GM23338 (cell line): ENCODE measurements at regions not wholly inside any gene's neighbourhood (a gene's known extent, or its start where the extent isn't known, plus 50 kb on each side); places are given as distances from the start of the nearest gene placed in this dataset.

ENCODE experiments used
- ATAC-seq: fragments of 200-7000 bp; cut with Tn5 transposase; 3 replicates; pipeline ENCODE4 v1.9.1; 2020
- DNase-seq: peaks from one replicate; pipeline ENCODE4 v3.0.0-alpha.2; 2015; ENCODE audit warnings: low spot score
- H2AFZ ChIP-seq: fragments of 200-600 bp; sonication (generic); 2 replicates; pipeline ENCODE4 v1.8.0; 2016; ENCODE audit warnings: antibody characterized with exemption, mild to moderate bottlenecking, moderate library complexity
- H3F3A ChIP-seq: fragments of 200-600 bp; sonication (generic); replicated peaks from 2 replicates; pipeline ENCODE4 v1.8.0; 2017; ENCODE audit warnings: antibody characterized with exemption, mixed run types, low read depth
- H3K27ac ChIP-seq: fragments of 200-600 bp; sonication (generic); 2 replicates; pipeline ENCODE4 v1.6.1; 2016; ENCODE audit warnings: low read depth
- H3K27me3 ChIP-seq: fragments of 200-600 bp; sonication (generic); 2 replicates; pipeline ENCODE4 v1.8.0; 2016; ENCODE audit warnings: mild to moderate bottlenecking, mixed run types, moderate library complexity; ENCODE audit not compliant: insufficient read depth
- H3K36me3 ChIP-seq: fragments of 200-600 bp; sonication (generic); 2 replicates; pipeline ENCODE4 v1.8.0; 2016; ENCODE audit warnings: mild to moderate bottlenecking; ENCODE audit not compliant: insufficient read depth
- H3K4me1 ChIP-seq: fragments of 200-600 bp; sonication (generic); 2 replicates; pipeline ENCODE4 v1.8.0; 2016; ENCODE audit warnings: mild to moderate bottlenecking, moderate library complexity; ENCODE audit not compliant: insufficient read depth
- H3K4me2 ChIP-seq: fragments of 200-600 bp; sonication (generic); 2 replicates; pipeline ENCODE4 v1.7.1; 2017; ENCODE audit warnings: mixed run types
- H3K4me3 ChIP-seq: fragments of 200-600 bp; sonication (generic); 2 replicates; pipeline ENCODE4 v1.6.1; 2016; ENCODE audit warnings: mixed run types
- H3K79me2 ChIP-seq: fragments of 200-600 bp; sonication (generic); replicated peaks from 2 replicates; pipeline ENCODE4 v1.8.0; 2017; ENCODE audit warnings: mild to moderate bottlenecking; ENCODE audit not compliant: insufficient read depth
- H3K9me2 ChIP-seq: fragments of 200-600 bp; sonication (generic); 2 replicates; pipeline ENCODE4 v1.8.0; 2017; ENCODE audit not compliant: insufficient read depth
- H4K20me1 ChIP-seq: fragments of 200-600 bp; sonication (generic); replicated peaks from 2 replicates; pipeline ENCODE4 v1.8.0; 2017; ENCODE audit warnings: mild to moderate bottlenecking; ENCODE audit not compliant: insufficient read depth
- H3K27ac Mint-ChIP-seq: 2 replicates; pipeline ENCODE4 v1.8.0; 2020; ENCODE audit warnings: inconsistent platforms, mild to moderate bottlenecking, moderate library complexity, mixed read lengths
- H3K27me3 Mint-ChIP-seq: 3 replicates; pipeline ENCODE4 v1.8.0; 2022; ENCODE audit warnings: low read depth, mild to moderate bottlenecking, moderate library complexity, mixed read lengths, inconsistent platforms; ENCODE audit not compliant: insufficient read depth, poor library complexity
- H3K36me3 Mint-ChIP-seq: 3 replicates; pipeline ENCODE4 v1.8.0; 2021; ENCODE audit warnings: low read depth, mild to moderate bottlenecking, inconsistent platforms, moderate library complexity, mixed read lengths
- H3K4me1 Mint-ChIP-seq: 3 replicates; pipeline ENCODE4 v1.8.0; 2020; ENCODE audit warnings: mild to moderate bottlenecking, inconsistent platforms, mixed read lengths
- H3K4me3 Mint-ChIP-seq: 3 replicates; pipeline ENCODE4 v1.8.0; 2021; ENCODE audit warnings: moderate library complexity, mild to moderate bottlenecking, inconsistent platforms, mixed read lengths
- H3K9me3 Mint-ChIP-seq: 3 replicates; pipeline ENCODE4 v1.8.0; 2020; ENCODE audit warnings: moderate library complexity, mild to moderate bottlenecking, inconsistent platforms, mixed read lengths
- CREB1 ChIP-seq: fragments of 250-450 bp; sonication (Bioruptor Pico); IDR thresholded peaks from 2 replicates; pipeline ENCODE4 v1.5.0; 2020; ENCODE audit warnings: low read depth, mild to moderate bottlenecking, moderate library complexity
- NANOG ChIP-seq: IDR thresholded peaks from 2 replicates; pipeline ENCODE4 v1.6.1; 2016; ENCODE audit warnings: antibody characterized with exemption, borderline replicate concordance
- POLR2AphosphoS5 ChIP-seq: IDR thresholded peaks from 2 replicates; pipeline ENCODE4 v1.6.1; 2016; ENCODE audit warnings: antibody characterized with exemption, low read depth
- STAT1 ChIP-seq: IDR thresholded peaks from one replicate; pipeline ENCODE4 v1.6.1; 2016; ENCODE audit warnings: antibody characterized with exemption; ENCODE audit not compliant: unreplicated experiment
- ZNF114 ChIP-seq: fragments of 250-450 bp; sonication (Bioruptor Pico); IDR thresholded peaks from 2 replicates; pipeline ENCODE4 v1.5.0; 2020; ENCODE audit warnings: mild to moderate bottlenecking, moderate library complexity
- ZNF331 ChIP-seq: fragments of 250-450 bp; sonication (Bioruptor Pico); IDR thresholded peaks from 2 replicates; pipeline ENCODE4 v1.5.0; 2020; ENCODE audit warnings: low read depth, mild to moderate bottlenecking, moderate library complexity
- TF ChIP-seq, protein P1 (sequence below), 2 experiments: fragments of 200-600 bp in 1 of 2; sonication (generic) in 1 of 2; conservative IDR thresholded peaks; 2 replicates each; pipeline versions ENCODE4 v1.5.1 to v1.6.1; 2016 to 2017; ENCODE audit warnings: antibody characterized with exemption in 2 of 2, low read depth in 2 of 2, mild to moderate bottlenecking in 2 of 2, moderate library complexity in 1 of 2
- TF ChIP-seq, protein P2 (sequence below): IDR thresholded peaks from 2 replicates; pipeline ENCODE4 v1.6.1; 2016; ENCODE audit warnings: antibody characterized with exemption
- TF ChIP-seq, protein P3 (sequence below): IDR thresholded peaks from one replicate; pipeline ENCODE4 v1.6.1; 2018; ENCODE audit warnings: antibody characterized with exemption; ENCODE audit not compliant: unreplicated experiment

DNA sequence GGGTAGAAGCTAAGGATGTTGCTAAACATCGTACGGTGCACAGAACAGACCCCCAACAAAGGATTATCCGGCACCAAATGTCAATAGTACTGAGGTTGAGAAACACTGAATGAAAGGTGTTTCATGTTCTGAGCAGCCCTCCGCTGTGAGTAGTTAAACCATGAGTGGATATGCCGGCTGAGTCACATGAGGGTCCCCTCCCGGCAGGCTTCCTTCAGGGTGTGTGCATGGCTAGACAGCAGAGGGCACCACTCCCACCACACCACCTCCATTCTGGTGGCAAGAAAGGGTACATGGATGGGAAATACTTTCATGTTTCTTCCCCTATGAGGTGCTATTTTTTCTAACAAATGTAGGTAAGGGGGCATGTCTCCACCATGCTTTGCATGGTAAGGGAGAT lies 128.3 kb upstream of the SEMA6D start:
- H3K79me2 ChIP-seq, result no peaks in the 10 kb centered on the region
- TF ChIP-seq ZNF331 (CRISPR knock-in tag), result no peak
- TF ChIP-seq, protein P1, sequence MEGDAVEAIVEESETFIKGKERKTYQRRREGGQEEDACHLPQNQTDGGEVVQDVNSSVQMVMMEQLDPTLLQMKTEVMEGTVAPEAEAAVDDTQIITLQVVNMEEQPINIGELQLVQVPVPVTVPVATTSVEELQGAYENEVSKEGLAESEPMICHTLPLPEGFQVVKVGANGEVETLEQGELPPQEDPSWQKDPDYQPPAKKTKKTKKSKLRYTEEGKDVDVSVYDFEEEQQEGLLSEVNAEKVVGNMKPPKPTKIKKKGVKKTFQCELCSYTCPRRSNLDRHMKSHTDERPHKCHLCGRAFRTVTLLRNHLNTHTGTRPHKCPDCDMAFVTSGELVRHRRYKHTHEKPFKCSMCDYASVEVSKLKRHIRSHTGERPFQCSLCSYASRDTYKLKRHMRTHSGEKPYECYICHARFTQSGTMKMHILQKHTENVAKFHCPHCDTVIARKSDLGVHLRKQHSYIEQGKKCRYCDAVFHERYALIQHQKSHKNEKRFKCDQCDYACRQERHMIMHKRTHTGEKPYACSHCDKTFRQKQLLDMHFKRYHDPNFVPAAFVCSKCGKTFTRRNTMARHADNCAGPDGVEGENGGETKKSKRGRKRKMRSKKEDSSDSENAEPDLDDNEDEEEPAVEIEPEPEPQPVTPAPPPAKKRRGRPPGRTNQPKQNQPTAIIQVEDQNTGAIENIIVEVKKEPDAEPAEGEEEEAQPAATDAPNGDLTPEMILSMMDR (conservative IDR thresholded peaks at IDR 0.05; ENCODE audit: low read depth in 2 of 2), result peak; percentile 29 to 62
- no peak overlapping the region for H3K4me3 ChIP-seq
- peak; percentile 17 for DNase-seq
- Mint-ChIP-seq H3K4me3 (no peak overlapping the region), H3K4me1 (peaks cover 4% of the 10 kb centered on the region), H3K27ac (no peak overlapping the region), H3K9me3 (no peaks in the 10 kb centered on the region), H3K36me3 (no peaks in the 10 kb centered on the region), H3K27me3 (peaks cover under 1% of the 10 kb centered on the region)
- no peak overlapping the region for H3K27ac ChIP-seq
- peaks cover 8% of the 10 kb centered on the region for H3K4me1 ChIP-seq
- H3K36me3 ChIP-seq, result no peaks in the 10 kb centered on the region
- no peaks in the 10 kb centered on the region for H4K20me1 ChIP-seq
- H3F3A ChIP-seq, result no peaks in the 10 kb centered on the region
- H3K27me3 ChIP-seq, result no peaks in the 10 kb centered on the region
- no peak overlapping the region for H3K4me2 ChIP-seq
- no peak; the same call in 1 of the 3 replicates for ATAC-seq
- H2AFZ ChIP-seq, result no peak overlapping the region
- peaks cover 14% of the 10 kb centered on the region; the same call in 1 of the 2 replicates for H3K9me2 ChIP-seq

DNA sequence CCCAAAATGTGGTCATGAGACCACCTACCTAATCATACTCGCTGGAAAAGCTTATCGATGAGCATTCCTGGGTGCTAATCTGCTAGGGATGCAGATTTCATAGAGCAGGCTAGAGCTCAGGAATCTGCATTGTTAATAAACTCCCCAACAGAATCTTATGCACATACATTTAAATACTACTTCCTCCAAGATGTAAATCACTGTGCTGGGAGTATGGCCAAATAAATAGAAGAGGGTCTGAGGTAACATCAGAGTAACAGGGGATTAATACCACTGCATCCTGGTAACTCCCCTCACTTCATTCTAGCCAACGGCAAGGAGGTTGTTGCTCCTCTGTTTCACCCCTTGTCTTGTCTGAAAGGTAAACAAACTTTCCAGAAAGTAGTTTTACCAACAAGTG lies 118.3 kb upstream of the SEMA6D start:
- Histone ChIP-seq H3K4me1 (peaks cover 30% of the 10 kb centered on the region), H3F3A (no peaks in the 10 kb centered on the region), H2AFZ (no peak overlapping the region), H3K27ac (peak overlapping the region; percentile 73), H3K27me3 (no peaks in the 10 kb centered on the region), H4K20me1 (no peaks in the 10 kb centered on the region), H3K4me3 (no peak overlapping the region), H3K4me2 (peak overlapping the region; percentile 4), H3K9me2 (0 out of 2 replicates have a peak, but pooled peaks cover 7% of the 10 kb centered on the region), H3K36me3 (no peaks in the 10 kb centered on the region), H3K79me2 (no peaks in the 10 kb centered on the region)
- Mint-ChIP-seq H3K4me1 (peaks cover 28% of the 10 kb centered on the region), H3K9me3 (peaks cover 6% of the 10 kb centered on the region), H3K27me3 (peaks cover 3% of the 10 kb centered on the region), H3K36me3 (peaks cover 4% of the 10 kb centered on the region; the same call in 1 of the 3 replicates), H3K27ac (peak overlapping the region; percentile 89), H3K4me3 (no peak overlapping the region)
- DNase-seq (peak; percentile 15), ATAC-seq (no peak)
- TF ChIP-seq, protein P2, sequence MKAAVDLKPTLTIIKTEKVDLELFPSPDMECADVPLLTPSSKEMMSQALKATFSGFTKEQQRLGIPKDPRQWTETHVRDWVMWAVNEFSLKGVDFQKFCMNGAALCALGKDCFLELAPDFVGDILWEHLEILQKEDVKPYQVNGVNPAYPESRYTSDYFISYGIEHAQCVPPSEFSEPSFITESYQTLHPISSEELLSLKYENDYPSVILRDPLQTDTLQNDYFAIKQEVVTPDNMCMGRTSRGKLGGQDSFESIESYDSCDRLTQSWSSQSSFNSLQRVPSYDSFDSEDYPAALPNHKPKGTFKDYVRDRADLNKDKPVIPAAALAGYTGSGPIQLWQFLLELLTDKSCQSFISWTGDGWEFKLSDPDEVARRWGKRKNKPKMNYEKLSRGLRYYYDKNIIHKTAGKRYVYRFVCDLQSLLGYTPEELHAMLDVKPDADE, result no peak
- no peak for TF ChIP-seq STAT1
- TF ChIP-seq, protein P1 (conservative IDR thresholded peaks at IDR 0.05; ENCODE audit: low read depth in 2 of 2), result no peak
- TF ChIP-seq POLR2AphosphoS5, result no peak
- no peak for TF ChIP-seq NANOG
- TF ChIP-seq, protein P3, sequence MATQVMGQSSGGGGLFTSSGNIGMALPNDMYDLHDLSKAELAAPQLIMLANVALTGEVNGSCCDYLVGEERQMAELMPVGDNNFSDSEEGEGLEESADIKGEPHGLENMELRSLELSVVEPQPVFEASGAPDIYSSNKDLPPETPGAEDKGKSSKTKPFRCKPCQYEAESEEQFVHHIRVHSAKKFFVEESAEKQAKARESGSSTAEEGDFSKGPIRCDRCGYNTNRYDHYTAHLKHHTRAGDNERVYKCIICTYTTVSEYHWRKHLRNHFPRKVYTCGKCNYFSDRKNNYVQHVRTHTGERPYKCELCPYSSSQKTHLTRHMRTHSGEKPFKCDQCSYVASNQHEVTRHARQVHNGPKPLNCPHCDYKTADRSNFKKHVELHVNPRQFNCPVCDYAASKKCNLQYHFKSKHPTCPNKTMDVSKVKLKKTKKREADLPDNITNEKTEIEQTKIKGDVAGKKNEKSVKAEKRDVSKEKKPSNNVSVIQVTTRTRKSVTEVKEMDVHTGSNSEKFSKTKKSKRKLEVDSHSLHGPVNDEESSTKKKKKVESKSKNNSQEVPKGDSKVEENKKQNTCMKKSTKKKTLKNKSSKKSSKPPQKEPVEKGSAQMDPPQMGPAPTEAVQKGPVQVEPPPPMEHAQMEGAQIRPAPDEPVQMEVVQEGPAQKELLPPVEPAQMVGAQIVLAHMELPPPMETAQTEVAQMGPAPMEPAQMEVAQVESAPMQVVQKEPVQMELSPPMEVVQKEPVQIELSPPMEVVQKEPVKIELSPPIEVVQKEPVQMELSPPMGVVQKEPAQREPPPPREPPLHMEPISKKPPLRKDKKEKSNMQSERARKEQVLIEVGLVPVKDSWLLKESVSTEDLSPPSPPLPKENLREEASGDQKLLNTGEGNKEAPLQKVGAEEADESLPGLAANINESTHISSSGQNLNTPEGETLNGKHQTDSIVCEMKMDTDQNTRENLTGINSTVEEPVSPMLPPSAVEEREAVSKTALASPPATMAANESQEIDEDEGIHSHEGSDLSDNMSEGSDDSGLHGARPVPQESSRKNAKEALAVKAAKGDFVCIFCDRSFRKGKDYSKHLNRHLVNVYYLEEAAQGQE, result no peak
- TF ChIP-seq CREB1 (CRISPR knock-in tag), result no peak
- TF ChIP-seq ZNF114 (CRISPR knock-in tag), result no peak
